DMS 273 (cell line): ENCODE measurements at regions not wholly inside any gene's neighbourhood (a gene's known extent, or its start where the extent isn't known, plus 50 kb on each side); places are given as distances from the start of the nearest gene placed in this dataset.

Experiments used
- DNase-seq: peaks from one replicate; lab custom pipeline; 2025; ENCODE audit not compliant: unreplicated experiment; lab: John Stamatoyannopoulos, UW

GRCh38 chr2:104745846-104746245, 108.1 kb upstream of the POU3F3 start:
- no peak for DNase-seq

- DNase-seq: no peak
Measured at GRCh38 chr2:104746299-104746698, 107.6 kb upstream of the POU3F3 start.

- DNase-seq: no peak
Measured at GRCh38 chr2:104746858-104747257, 107.1 kb upstream of the POU3F3 start.

- DNase-seq: no peak
Measured at GRCh38 chr2:104749856-104750460, 104.0 kb upstream of the POU3F3 start.

- DNase-seq: no peak
Measured at GRCh38 chr2:104752504-104752903, 101.4 kb upstream of the POU3F3 start.

GRCh38 chr2:104755026-104755878, 98.7 kb upstream of the POU3F3 start:
- DNase-seq: no peak

- no peak for DNase-seq
Measured at GRCh38 chr2:104756118-104756517, 97.8 kb upstream of the POU3F3 start.

GRCh38 chr2:104757056-104757455, 96.9 kb upstream of the POU3F3 start:
- no peak for DNase-seq

GRCh38 chr2:104758199-104758620, 95.7 kb upstream of the POU3F3 start:
- DNase-seq: no peak

- no peak for DNase-seq
Measured at GRCh38 chr2:104762031-104762430, 91.9 kb upstream of the POU3F3 start.

GRCh38 chr2:104766683-104767082, 87.2 kb upstream of the POU3F3 start:
- no peak for DNase-seq

GRCh38 chr2:104768694-104769093, 85.2 kb upstream of the POU3F3 start:
- DNase-seq: no peak

GRCh38 chr2:104769096-104769495, 84.8 kb upstream of the POU3F3 start:
- DNase-seq: no peak

GRCh38 chr2:104772996-104773395, 80.9 kb upstream of the POU3F3 start:
- DNase-seq: no peak

- no peak for DNase-seq
Measured at GRCh38 chr2:104774631-104775030, 79.3 kb upstream of the POU3F3 start.

GRCh38 chr2:104777721-104778120, 76.2 kb upstream of the POU3F3 start:
- no peak for DNase-seq

- DNase-seq: no peak
Measured at GRCh38 chr2:104781151-104781550, 72.8 kb upstream of the POU3F3 start.

- DNase-seq: no peak
Measured at GRCh38 chr2:104784264-104784663, 69.7 kb upstream of the POU3F3 start.

- DNase-seq: no peak
Measured at GRCh38 chr2:104786204-104786603, 67.7 kb upstream of the POU3F3 start.

GRCh38 chr2:104786821-104787220, 67.1 kb upstream of the POU3F3 start:
- DNase-seq: no peak

- DNase-seq: no peak
Measured at GRCh38 chr2:104787298-104788065, 66.4 kb upstream of the POU3F3 start.
